SK-N-SH treated with all-trans-retinoic acid at 6 μM for 48 hours (cell line): ENCODE measurements at regions not wholly inside any gene's neighbourhood (a gene's known extent, or its start where the extent isn't known, plus 50 kb on each side); places are given as distances from the start of the nearest gene placed in this dataset.

Experiments used
- ATAC-seq: fragments of 200-7000 bp; cut with Tn5 transposase; 3 replicates; pipeline ENCODE4 v1.9.1; 2020; ENCODE audit warnings: mild to moderate bottlenecking, moderate library complexity
- ARNTL ChIP-seq: fragments of 450-650 bp; formaldehyde crosslinking; IDR thresholded peaks from 2 replicates; pipeline ENCODE4 v1.5.0; 2020; ENCODE audit warnings: low read depth, mild to moderate bottlenecking, moderate library complexity, borderline replicate concordance
- BACH2 ChIP-seq: fragments of 250-450 bp; sonication (Bioruptor Pico); IDR thresholded peaks from 2 replicates; pipeline ENCODE4 v1.9.0; 2021; ENCODE audit warnings: mild to moderate bottlenecking, borderline replicate concordance
- CREB5 ChIP-seq: fragments of 250-450 bp; sonication (Bioruptor Pico); IDR thresholded peaks from 2 replicates; pipeline ENCODE4 v1.5.1; 2020; ENCODE audit warnings: low read depth, mild to moderate bottlenecking, moderate library complexity
- CSDC2 ChIP-seq: fragments of 250-450 bp; sonication (Bioruptor Pico); IDR thresholded peaks from 2 replicates; pipeline ENCODE4 v1.5.0; 2020; ENCODE audit warnings: mild to moderate bottlenecking, moderate library complexity
- CSRNP3 ChIP-seq: fragments of 250-450 bp; sonication (Bioruptor Pico); IDR thresholded peaks from 2 replicates; pipeline ENCODE4 v1.5.1; 2021; ENCODE audit warnings: mild to moderate bottlenecking, moderate library complexity
- ESRRG ChIP-seq: fragments of 250-450 bp; sonication (Bioruptor Pico); IDR thresholded peaks from 2 replicates; pipeline ENCODE4 v1.6.1; 2021; ENCODE audit warnings: mild to moderate bottlenecking
- GLIS3 ChIP-seq: fragments of 250-450 bp; sonication (Bioruptor Pico); IDR thresholded peaks from 2 replicates; pipeline ENCODE4 v1.5.0; 2020; ENCODE audit warnings: mild to moderate bottlenecking, moderate library complexity
- ISL1 ChIP-seq: fragments of 250-450 bp; sonication (Bioruptor Pico); IDR thresholded peaks from 2 replicates; pipeline ENCODE4 v2.1.2; 2022; ENCODE audit warnings: mild to moderate bottlenecking, moderate library complexity
- OSR1 ChIP-seq: fragments of 250-450 bp; sonication (Bioruptor Pico); IDR thresholded peaks from 2 replicates; pipeline ENCODE4 v1.8.0; 2022; ENCODE audit warnings: moderate library complexity, mild to moderate bottlenecking, inconsistent platforms
- PPARA ChIP-seq: fragments of 250-450 bp; sonication (Bioruptor Pico); IDR thresholded peaks from 2 replicates; pipeline ENCODE4 v1.5.0; 2020; ENCODE audit warnings: mild to moderate bottlenecking, borderline replicate concordance
- RARB ChIP-seq: fragments of 250-450 bp; sonication (Bioruptor Pico); IDR thresholded peaks from 2 replicates; pipeline ENCODE4 v1.8.0; 2021; ENCODE audit warnings: mild to moderate bottlenecking, moderate library complexity
- SNAI2 ChIP-seq: fragments of 250-450 bp; sonication (Bioruptor Pico); IDR thresholded peaks from 2 replicates; pipeline ENCODE4 v1.5.0; 2020; ENCODE audit warnings: mild to moderate bottlenecking, moderate library complexity
- TCF4 ChIP-seq: fragments of 250-450 bp; sonication (Bioruptor Pico); IDR thresholded peaks from 2 replicates; pipeline ENCODE4 v1.8.0; 2021; ENCODE audit warnings: mild to moderate bottlenecking, moderate library complexity, borderline replicate concordance
- TOX ChIP-seq: fragments of 250-450 bp; sonication (Bioruptor Pico); IDR thresholded peaks from 2 replicates; pipeline ENCODE4 v1.8.0; 2021; ENCODE audit warnings: mild to moderate bottlenecking, moderate library complexity, borderline replicate concordance
- ZC3H10 ChIP-seq: fragments of 250-450 bp; sonication (Bioruptor Pico); IDR thresholded peaks from 2 replicates; pipeline ENCODE4 v1.5.1; 2021; ENCODE audit warnings: mild to moderate bottlenecking, moderate library complexity
- ZFP3 ChIP-seq: fragments of 250-450 bp; sonication (Bioruptor Pico); IDR thresholded peaks from 2 replicates; pipeline ENCODE4 v1.5.0; 2020; ENCODE audit warnings: mild to moderate bottlenecking, moderate library complexity
- ZFP30 ChIP-seq: fragments of 450-650 bp; formaldehyde crosslinking; IDR thresholded peaks from 2 replicates; pipeline ENCODE4 v1.5.0; 2022; ENCODE audit warnings: mild to moderate bottlenecking, moderate library complexity
- ZNF565 ChIP-seq: fragments of 450-650 bp; formaldehyde crosslinking; conservative IDR thresholded peaks from 2 replicates; pipeline ENCODE4 v1.5.0; 2020; ENCODE audit warnings: low read depth, mild to moderate bottlenecking, moderate library complexity
- ZNF70 ChIP-seq: fragments of 450-650 bp; formaldehyde crosslinking; IDR thresholded peaks from 2 replicates; pipeline ENCODE4 v1.5.0; 2020; ENCODE audit warnings: mild to moderate bottlenecking, moderate library complexity
- ZNF8 ChIP-seq: fragments of 450-650 bp; formaldehyde crosslinking; IDR thresholded peaks from 2 replicates; pipeline ENCODE4 v1.5.0; 2020; ENCODE audit warnings: mild to moderate bottlenecking, moderate library complexity
- TF ChIP-seq, protein P1 (sequence below): fragments of 250-450 bp; sonication (Bioruptor Pico); IDR thresholded peaks from 2 replicates; pipeline ENCODE4 v1.5.0; 2020; ENCODE audit warnings: mild to moderate bottlenecking, moderate library complexity
- TF ChIP-seq, protein P2 (sequence below): fragments of 250-450 bp; sonication (Bioruptor Pico); IDR thresholded peaks from 2 replicates; pipeline ENCODE4 v1.8.0; 2020; ENCODE audit warnings: mild to moderate bottlenecking, moderate library complexity, borderline replicate concordance
- TF ChIP-seq, protein P3 (sequence below): fragments of 250-450 bp; sonication (Bioruptor Pico); IDR thresholded peaks from 2 replicates; pipeline ENCODE4 v1.8.0; 2021; ENCODE audit warnings: low read depth, mild to moderate bottlenecking, moderate library complexity, borderline replicate concordance

DNA sequence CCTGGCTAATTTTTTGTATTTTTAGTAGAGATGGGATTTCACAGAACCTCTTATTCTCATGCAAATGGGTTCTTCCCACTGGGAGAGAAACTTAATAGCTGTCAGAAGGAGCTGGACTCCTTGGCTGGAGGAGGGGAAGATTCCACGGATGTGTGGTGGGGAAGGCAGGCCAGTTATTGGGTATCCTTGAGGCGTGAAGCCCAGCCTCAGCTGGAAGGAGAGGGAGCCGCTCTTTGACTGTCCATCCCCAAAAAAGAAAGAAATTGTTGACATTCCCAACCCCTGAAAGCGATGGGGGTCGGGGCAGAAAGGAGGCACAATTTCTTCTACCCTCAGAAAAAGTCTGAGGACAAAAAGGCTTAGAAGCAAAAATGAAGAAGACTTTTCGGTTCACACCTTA, 983.1 kb upstream of the PABPC4L start:
- no peak for ATAC-seq
- TF ChIP-seq ZFP3 (CRISPR knock-in tag): no peak
- TF ChIP-seq ISL1: no peak
- no peak for TF ChIP-seq TOX (CRISPR knock-in tag)
- TF ChIP-seq, protein P1, sequence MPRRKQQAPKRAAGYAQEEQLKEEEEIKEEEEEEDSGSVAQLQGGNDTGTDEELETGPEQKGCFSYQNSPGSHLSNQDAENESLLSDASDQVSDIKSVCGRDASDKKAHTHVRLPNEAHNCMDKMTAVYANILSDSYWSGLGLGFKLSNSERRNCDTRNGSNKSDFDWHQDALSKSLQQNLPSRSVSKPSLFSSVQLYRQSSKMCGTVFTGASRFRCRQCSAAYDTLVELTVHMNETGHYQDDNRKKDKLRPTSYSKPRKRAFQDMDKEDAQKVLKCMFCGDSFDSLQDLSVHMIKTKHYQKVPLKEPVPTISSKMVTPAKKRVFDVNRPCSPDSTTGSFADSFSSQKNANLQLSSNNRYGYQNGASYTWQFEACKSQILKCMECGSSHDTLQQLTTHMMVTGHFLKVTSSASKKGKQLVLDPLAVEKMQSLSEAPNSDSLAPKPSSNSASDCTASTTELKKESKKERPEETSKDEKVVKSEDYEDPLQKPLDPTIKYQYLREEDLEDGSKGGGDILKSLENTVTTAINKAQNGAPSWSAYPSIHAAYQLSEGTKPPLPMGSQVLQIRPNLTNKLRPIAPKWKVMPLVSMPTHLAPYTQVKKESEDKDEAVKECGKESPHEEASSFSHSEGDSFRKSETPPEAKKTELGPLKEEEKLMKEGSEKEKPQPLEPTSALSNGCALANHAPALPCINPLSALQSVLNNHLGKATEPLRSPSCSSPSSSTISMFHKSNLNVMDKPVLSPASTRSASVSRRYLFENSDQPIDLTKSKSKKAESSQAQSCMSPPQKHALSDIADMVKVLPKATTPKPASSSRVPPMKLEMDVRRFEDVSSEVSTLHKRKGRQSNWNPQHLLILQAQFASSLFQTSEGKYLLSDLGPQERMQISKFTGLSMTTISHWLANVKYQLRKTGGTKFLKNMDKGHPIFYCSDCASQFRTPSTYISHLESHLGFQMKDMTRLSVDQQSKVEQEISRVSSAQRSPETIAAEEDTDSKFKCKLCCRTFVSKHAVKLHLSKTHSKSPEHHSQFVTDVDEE (CRISPR knock-in tag): no peak
- no peak for TF ChIP-seq CREB5 (CRISPR knock-in tag)

DNA sequence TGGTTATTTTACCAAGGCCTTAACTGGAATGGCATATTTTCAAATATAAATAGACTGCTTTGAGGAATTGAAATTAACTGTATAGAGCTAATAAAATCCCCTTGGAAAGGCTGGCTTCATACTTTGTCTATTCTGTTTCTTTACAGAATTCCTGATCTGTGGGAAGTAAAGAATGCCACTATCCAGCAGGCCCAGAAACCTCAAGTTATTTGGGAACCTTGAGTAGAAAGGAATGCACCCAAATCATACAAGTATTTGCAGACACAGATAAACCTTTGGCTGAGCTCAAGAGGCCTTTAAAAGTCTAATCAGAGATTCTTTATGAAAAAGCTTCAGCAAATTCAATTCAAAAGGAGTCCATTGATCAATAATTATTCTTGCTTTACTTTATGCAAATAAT, 975.7 kb upstream of the PABPC4L start:
- ATAC-seq: no peak
- no peak for TF ChIP-seq TCF4 (CRISPR knock-in tag)
- TF ChIP-seq SNAI2 (CRISPR knock-in tag): no peak
- no peak for TF ChIP-seq CSRNP3 (CRISPR knock-in tag)
- TF ChIP-seq CSDC2 (CRISPR knock-in tag): no peak
- TF ChIP-seq, protein P1 (CRISPR knock-in tag): no peak
- TF ChIP-seq, protein P2, sequence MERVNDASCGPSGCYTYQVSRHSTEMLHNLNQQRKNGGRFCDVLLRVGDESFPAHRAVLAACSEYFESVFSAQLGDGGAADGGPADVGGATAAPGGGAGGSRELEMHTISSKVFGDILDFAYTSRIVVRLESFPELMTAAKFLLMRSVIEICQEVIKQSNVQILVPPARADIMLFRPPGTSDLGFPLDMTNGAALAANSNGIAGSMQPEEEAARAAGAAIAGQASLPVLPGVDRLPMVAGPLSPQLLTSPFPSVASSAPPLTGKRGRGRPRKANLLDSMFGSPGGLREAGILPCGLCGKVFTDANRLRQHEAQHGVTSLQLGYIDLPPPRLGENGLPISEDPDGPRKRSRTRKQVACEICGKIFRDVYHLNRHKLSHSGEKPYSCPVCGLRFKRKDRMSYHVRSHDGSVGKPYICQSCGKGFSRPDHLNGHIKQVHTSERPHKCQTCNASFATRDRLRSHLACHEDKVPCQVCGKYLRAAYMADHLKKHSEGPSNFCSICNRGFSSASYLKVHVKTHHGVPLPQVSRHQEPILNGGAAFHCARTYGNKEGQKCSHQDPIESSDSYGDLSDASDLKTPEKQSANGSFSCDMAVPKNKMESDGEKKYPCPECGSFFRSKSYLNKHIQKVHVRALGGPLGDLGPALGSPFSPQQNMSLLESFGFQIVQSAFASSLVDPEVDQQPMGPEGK (CRISPR knock-in tag): no peak
- TF ChIP-seq ISL1: no peak
- TF ChIP-seq, protein P3, sequence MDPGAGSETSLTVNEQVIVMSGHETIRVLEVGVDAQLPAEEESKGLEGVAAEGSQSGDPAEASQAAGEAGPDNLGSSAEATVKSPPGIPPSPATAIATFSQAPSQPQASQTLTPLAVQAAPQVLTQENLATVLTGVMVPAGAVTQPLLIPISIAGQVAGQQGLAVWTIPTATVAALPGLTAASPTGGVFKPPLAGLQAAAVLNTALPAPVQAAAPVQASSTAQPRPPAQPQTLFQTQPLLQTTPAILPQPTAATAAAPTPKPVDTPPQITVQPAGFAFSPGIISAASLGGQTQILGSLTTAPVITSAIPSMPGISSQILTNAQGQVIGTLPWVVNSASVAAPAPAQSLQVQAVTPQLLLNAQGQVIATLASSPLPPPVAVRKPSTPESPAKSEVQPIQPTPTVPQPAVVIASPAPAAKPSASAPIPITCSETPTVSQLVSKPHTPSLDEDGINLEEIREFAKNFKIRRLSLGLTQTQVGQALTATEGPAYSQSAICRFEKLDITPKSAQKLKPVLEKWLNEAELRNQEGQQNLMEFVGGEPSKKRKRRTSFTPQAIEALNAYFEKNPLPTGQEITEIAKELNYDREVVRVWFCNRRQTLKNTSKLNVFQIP (CRISPR knock-in tag): no peak
- no peak for TF ChIP-seq ZNF8 (CRISPR knock-in tag)
- TF ChIP-seq GLIS3 (CRISPR knock-in tag): no peak
- TF ChIP-seq PPARA (CRISPR knock-in tag): no peak
- no peak for TF ChIP-seq ZNF70 (CRISPR knock-in tag)
- TF ChIP-seq ZC3H10 (CRISPR knock-in tag): no peak
- no peak for TF ChIP-seq ARNTL (CRISPR knock-in tag)
- TF ChIP-seq ZFP30 (CRISPR knock-in tag): no peak

DNA sequence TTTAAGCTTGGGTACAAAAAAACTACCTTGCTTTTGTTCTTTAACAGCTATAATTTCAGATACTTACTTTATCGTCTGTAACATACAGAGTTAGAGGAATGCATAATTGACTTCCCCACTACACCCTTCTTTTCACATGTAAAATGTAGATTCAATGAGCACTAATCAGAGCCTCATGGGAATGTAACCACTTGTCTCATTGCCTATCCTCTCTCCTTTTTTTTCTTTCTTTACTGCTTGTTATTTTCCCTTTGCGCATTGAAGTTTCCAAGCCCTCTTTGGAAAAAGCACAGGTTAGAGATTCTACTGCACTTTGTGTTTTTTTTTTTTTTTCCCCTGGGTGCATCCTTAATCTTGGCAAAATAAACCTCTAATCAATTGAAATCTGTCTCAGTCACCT, 965.1 kb upstream of the PABPC4L start:
- ATAC-seq: no peak
- TF ChIP-seq ZFP30 (CRISPR knock-in tag): no peak
- no peak for TF ChIP-seq ARNTL (CRISPR knock-in tag)
- no peak for TF ChIP-seq ZNF70 (CRISPR knock-in tag)
- no peak for TF ChIP-seq TCF4 (CRISPR knock-in tag)
- no peak for TF ChIP-seq ZNF8 (CRISPR knock-in tag)
- no peak for TF ChIP-seq ESRRG (CRISPR knock-in tag)
- no peak for TF ChIP-seq RARB
- TF ChIP-seq ZNF565: no peak
- no peak for TF ChIP-seq OSR1 (CRISPR knock-in tag)
- no peak for TF ChIP-seq BACH2 (CRISPR knock-in tag)
- no peak for TF ChIP-seq PPARA (CRISPR knock-in tag)
- TF ChIP-seq, protein P1 (CRISPR knock-in tag): no peak
